ENCODE measurements at regions not wholly inside any gene's neighbourhood (a gene's known extent, or its start where the extent isn't known, plus 50 kb on each side); places are given as distances from the start of the nearest gene placed in this dataset.
"Not testable (repeated sequence)": the region's sequence is repeated elsewhere in the genome, so short reads cannot be mapped to it uniquely, and the experiment has no call there.

GRCh38 chr10:29862923-29863614 is 196.3 kb downstream of the JCAD start:
- peaks cover 8 to 9% of the 10 kb centered on the region in 2 donors for H3K4me1 ChIP-seq
- H3K4me3 ChIP-seq = no peak overlapping the region
- no peak for TF ChIP-seq CTCF (IDR thresholded peaks at IDR 0.05)
- DNase-seq = no peak
- no peaks in the 10 kb centered on the region for H3K9me3 ChIP-seq
- no peaks in the 10 kb centered on the region for H3K36me3 ChIP-seq
- ATAC-seq = peak; percentile 35
- no peaks in the 10 kb centered on the region for H3K27me3 ChIP-seq
- intact Hi-C loops (cut with DNase I) = no loop called here
- peak overlapping the region in 1 of 2 donors; percentile 16 for H3K27ac ChIP-seq

GRCh38 chr10:29861811-29862505 is 197.4 kb downstream of the JCAD start:
- peaks cover 11% of the 10 kb centered on the region in 2 donors for H3K4me1 ChIP-seq
- no peak for TF ChIP-seq CTCF (IDR thresholded peaks at IDR 0.05)
- H3K27ac ChIP-seq = peak overlapping the region in 1 of 2 donors; percentile 16
- DNase-seq (no peak), ATAC-seq (no peak)
- H3K27me3 ChIP-seq = no peaks in the 10 kb centered on the region
- H3K9me3 ChIP-seq = no peaks in the 10 kb centered on the region
- H3K36me3 ChIP-seq = no peaks in the 10 kb centered on the region
- intact Hi-C loops (cut with DNase I) = no loop called here
- H3K4me3 ChIP-seq = no peak overlapping the region

- H3K9me3 ChIP-seq; ATAC-seq; H3K36me3 ChIP-seq; H3K27me3 ChIP-seq; intact Hi-C loops (cut with DNase I); DNase-seq; H3K4me3 ChIP-seq; H3K27ac ChIP-seq: not testable (repeated sequence)
- peaks cover 11% of the 10 kb centered on the region in 2 donors for H3K4me1 ChIP-seq
Observed at GRCh38 chr10:29861231-29861630, 198.2 kb downstream of the JCAD start.

GRCh38 chr10:29860166-29860565 is 199.2 kb downstream of the JCAD start:
- no peak for DNase-seq
- no peak for ATAC-seq
- no peak overlapping the region for H3K4me3 ChIP-seq
- H3K27me3 ChIP-seq = no peaks in the 10 kb centered on the region
- H3K27ac ChIP-seq = no peak overlapping the region
- intact Hi-C loops (cut with DNase I) = no loop called here
- H3K36me3 ChIP-seq = no peaks in the 10 kb centered on the region
- H3K4me1 ChIP-seq = peaks cover 9 to 11% of the 10 kb centered on the region in 2 donors
- no peak for TF ChIP-seq CTCF (IDR thresholded peaks at IDR 0.05)
- no peaks in the 10 kb centered on the region for H3K9me3 ChIP-seq

GRCh38 chr10:29859521-29860130 is 199.8 kb downstream of the JCAD start:
- TF ChIP-seq CTCF (IDR thresholded peaks at IDR 0.05) = no peak
- Histone ChIP-seq H3K9me3 (no peaks in the 10 kb centered on the region), H3K36me3 (no peaks in the 10 kb centered on the region), H3K27ac (no peak overlapping the region), H3K4me3 (no peak overlapping the region), H3K27me3 (no peaks in the 10 kb centered on the region), H3K4me1 (peaks cover 9 to 11% of the 10 kb centered on the region in 2 donors)
- ATAC-seq = no peak
- DNase-seq = no peak
- intact Hi-C loops (cut with DNase I) = loop anchor here in 1 of 2 donors (10.0 kb wide), 1 partner anchor 125 kb away; no protein-coding TSS in a partner anchor
